ENCODE measurements at regions not wholly inside any gene's neighbourhood (a gene's known extent, or its start where the extent isn't known, plus 50 kb on each side); places are given as distances from the start of the nearest gene placed in this dataset.

DNA sequence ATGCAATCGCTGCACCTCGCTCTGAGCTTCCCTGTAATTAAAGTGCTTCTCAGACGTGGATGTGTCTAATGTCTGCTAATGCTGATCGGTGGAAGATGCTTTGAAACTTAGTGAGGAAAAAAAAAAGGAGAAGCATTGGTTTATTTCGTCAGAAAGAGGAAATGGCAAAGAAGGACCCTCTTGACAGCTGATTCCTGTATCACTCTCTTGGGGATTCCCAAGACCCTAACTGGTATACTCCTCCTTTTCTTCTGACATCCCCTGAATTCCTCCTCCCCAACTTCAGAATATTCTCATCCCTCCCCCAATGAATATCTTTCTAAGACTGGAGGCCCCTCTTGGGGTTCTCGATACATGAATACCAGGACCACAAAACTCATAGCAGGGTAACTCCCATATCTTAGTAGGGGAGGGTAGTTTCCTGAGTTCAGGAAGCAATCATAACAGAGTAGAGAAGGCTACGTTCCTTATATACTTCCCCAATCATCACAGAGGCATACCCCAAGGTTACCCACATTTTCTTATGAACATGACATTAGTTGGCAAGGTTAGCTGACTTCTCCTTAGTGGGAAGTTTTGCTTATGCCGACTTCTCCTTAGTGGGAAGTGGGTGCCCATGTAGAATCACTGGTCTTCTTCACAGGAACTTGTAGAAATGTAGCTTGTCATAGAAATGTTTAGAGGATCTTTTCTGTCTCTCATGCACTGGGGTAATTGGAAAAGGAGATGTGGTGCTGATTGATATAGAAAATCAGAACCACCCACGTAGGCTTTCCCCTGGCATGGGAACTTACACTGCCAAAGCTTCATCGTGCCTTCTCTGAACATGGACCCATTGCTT lies 63.8 kb upstream of the ATXN1 start:
- no peak for DNase-seq (ENCODE audit: extremely low spot score)
- ChIA-PET POLR2A (no interaction called here), CTCF (no interaction called here)
- TF ChIP-seq L3MBTL2 (conservative IDR thresholded peaks at IDR 0.05) (no peak), ELF4 (IDR thresholded peaks at IDR 0.05) (no peak), HDGF (IDR thresholded peaks at IDR 0.05; ENCODE audit: borderline replicate concordance) (no peak), NFRKB (IDR thresholded peaks at IDR 0.05) (no peak), ZNF384 (IDR thresholded peaks at IDR 0.05) (no peak), TARDBP (IDR thresholded peaks at IDR 0.05) (no peak), FOXA1 (IDR thresholded peaks at IDR 0.05) (no peak), LEF1 (IDR thresholded peaks at IDR 0.05; ENCODE audit: borderline replicate concordance) (no peak), FOXK2 (IDR thresholded peaks at IDR 0.05) (no peak), ARNT (IDR thresholded peaks at IDR 0.05) (no peak), SUZ12 (IDR thresholded peaks at IDR 0.05) (no peak), SP1 (IDR thresholded peaks at IDR 0.05) (no peak), BHLHE40 (IDR thresholded peaks at IDR 0.05; ENCODE audit: borderline replicate concordance) (no peak)
- TF ChIP-seq, protein P1, sequence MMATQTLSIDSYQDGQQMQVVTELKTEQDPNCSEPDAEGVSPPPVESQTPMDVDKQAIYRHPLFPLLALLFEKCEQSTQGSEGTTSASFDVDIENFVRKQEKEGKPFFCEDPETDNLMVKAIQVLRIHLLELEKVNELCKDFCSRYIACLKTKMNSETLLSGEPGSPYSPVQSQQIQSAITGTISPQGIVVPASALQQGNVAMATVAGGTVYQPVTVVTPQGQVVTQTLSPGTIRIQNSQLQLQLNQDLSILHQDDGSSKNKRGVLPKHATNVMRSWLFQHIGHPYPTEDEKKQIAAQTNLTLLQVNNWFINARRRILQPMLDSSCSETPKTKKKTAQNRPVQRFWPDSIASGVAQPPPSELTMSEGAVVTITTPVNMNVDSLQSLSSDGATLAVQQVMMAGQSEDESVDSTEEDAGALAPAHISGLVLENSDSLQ (IDR thresholded peaks at IDR 0.05) = no peak

DNA sequence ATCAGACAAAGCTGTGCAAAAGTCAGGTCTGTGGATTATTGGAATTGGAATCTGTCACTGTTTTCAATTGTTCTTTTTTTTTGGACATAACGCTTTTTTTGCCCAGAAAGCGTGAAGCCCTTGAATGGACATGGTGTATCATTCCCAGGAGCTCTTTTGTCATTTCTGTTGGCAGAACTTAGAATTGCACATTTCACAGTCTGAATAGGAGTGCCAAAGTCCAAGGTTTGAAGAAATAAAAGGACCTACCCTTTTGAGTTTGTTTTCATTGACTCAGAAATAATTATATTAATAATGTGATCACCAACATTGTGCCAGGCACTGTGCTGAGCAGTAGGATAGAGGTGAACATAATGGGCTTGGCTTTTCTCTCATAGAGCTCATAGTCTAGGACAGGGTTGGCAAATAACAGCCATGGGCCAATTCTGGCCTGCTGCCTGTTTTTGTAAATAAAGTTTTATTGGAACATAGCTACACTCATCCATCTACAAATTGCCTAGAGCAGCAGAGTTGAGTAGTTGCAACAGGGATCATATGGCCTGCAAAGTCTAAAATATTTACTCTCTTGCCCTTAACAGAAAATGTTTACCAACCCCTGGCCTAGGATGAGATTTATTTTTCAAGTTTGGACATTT lies 62.6 kb upstream of the ATXN1 start:
- DNase-seq (ENCODE audit: extremely low spot score) = no peak
- ChIA-PET CTCF (interaction anchor here (0.6 kb wide), 1 partner anchor 143 kb away, joined by 3 read pairs; no protein-coding TSS in a partner anchor), POLR2A (no interaction called here)
- TF ChIP-seq LEF1 (IDR thresholded peaks at IDR 0.05; ENCODE audit: borderline replicate concordance) (no peak), ZNF384 (IDR thresholded peaks at IDR 0.05) (no peak), FOXM1 (IDR thresholded peaks at IDR 0.05; ENCODE audit: borderline replicate concordance) (no peak), L3MBTL2 (conservative IDR thresholded peaks at IDR 0.05) (no peak), SUZ12 (IDR thresholded peaks at IDR 0.05) (no peak), HDGF (IDR thresholded peaks at IDR 0.05; ENCODE audit: borderline replicate concordance) (no peak), BHLHE40 (IDR thresholded peaks at IDR 0.05; ENCODE audit: borderline replicate concordance) (no peak), FOXK2 (IDR thresholded peaks at IDR 0.05) (no peak), TARDBP (IDR thresholded peaks at IDR 0.05) (no peak), NFRKB (IDR thresholded peaks at IDR 0.05) (no peak), ELF4 (IDR thresholded peaks at IDR 0.05) (no peak), SP1 (IDR thresholded peaks at IDR 0.05) (no peak), ARNT (IDR thresholded peaks at IDR 0.05) (no peak), FOXA1 (IDR thresholded peaks at IDR 0.05) (no peak), CTBP1 (IDR thresholded peaks at IDR 0.05; ENCODE audit: borderline replicate concordance) (no peak)
- TF ChIP-seq, protein P1 (IDR thresholded peaks at IDR 0.05) = no peak

DNA sequence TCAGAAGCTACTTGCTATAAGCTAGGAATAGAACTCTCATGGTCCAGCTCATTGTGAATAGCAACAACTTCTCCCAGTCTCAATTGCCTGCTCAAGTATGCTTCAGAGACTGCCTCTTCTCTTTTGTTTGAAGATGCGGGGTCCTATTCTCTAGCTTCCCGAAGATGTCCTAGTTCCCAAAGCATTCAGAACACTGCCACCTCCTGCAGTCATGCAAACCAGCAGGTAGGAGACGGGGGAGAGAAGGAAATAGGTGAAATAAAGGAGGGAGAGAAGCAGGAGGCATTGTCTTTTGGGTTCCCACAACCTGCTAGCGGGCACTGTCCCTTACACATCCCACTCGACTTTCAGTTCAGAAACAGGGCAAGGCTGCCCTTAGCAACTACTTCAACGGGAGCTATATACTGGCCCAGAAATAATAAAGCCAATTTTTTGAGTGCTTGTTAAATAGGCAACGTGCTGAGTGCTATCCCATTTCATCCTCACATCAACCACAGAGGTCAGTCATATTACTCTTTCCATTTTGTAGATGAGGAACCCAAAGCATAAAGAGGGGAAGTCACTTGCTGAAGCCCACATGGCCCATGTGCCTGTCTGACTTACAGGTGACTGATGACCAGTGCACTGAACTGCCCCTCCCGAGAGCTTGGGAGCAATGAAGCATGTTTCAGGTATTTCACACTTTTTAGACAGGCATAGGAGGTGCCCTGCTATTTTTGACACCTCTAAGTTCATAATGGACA lies 61.9 kb upstream of the ATXN1 start:
- CTCF ChIA-PET = interaction anchor here (0.6 kb wide), 1 partner anchor 143 kb away, joined by 3 read pairs; no protein-coding TSS in a partner anchor
- POLR2A ChIA-PET = interaction anchor here (1.0 kb wide), 1 partner anchor 10 kb away, joined by 3 read pairs; no protein-coding TSS in a partner anchor

DNA sequence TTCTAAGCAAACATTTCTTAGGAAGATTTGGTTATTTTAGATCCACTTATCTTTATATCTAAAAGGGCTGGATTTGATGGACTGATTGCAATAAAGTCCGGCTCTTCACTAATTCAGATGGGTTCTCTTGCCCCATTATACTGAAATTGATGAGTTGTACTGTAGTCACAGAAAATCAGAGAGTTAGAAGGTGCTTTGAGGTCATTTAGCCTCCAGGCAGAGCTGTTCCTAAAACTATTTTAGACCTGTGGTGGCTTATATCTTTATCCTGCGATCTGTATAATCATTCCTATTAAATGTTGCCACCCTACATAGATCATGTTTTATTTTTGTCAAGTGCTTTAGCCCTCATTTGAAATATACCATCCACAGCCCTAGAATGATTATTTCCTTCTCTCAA lies 61.3 kb upstream of the ATXN1 start:
- CTCF ChIA-PET = no interaction called here
- no peak for DNase-seq (ENCODE audit: extremely low spot score)
- POLR2A ChIA-PET = interaction anchor here (1.0 kb wide), 1 partner anchor 11 kb away, joined by 3 read pairs; no protein-coding TSS in a partner anchor
- no peak for TF ChIP-seq BHLHE40 (IDR thresholded peaks at IDR 0.05; ENCODE audit: borderline replicate concordance)
- TF ChIP-seq FOXK2 (IDR thresholded peaks at IDR 0.05) = no peak
- no peak for TF ChIP-seq SUZ12 (IDR thresholded peaks at IDR 0.05)
- no peak for TF ChIP-seq TARDBP (IDR thresholded peaks at IDR 0.05)
- TF ChIP-seq ZNF384 (IDR thresholded peaks at IDR 0.05) = no peak
- no peak for TF ChIP-seq FOXM1 (IDR thresholded peaks at IDR 0.05; ENCODE audit: borderline replicate concordance)
- TF ChIP-seq HDGF (IDR thresholded peaks at IDR 0.05; ENCODE audit: borderline replicate concordance) = no peak
- TF ChIP-seq NFRKB (IDR thresholded peaks at IDR 0.05) = no peak
- TF ChIP-seq SP1 (IDR thresholded peaks at IDR 0.05) = no peak
- TF ChIP-seq CTBP1 (IDR thresholded peaks at IDR 0.05; ENCODE audit: borderline replicate concordance) = no peak
- TF ChIP-seq, protein P1 (IDR thresholded peaks at IDR 0.05) = no peak

More for the DNA sequence above, 61.9 kb upstream of the ATXN1 start:
- TF ChIP-seq ELF4 (IDR thresholded peaks at IDR 0.05) (no peak), ZNF384 (IDR thresholded peaks at IDR 0.05) (no peak), ARNT (IDR thresholded peaks at IDR 0.05) (no peak), NFRKB (IDR thresholded peaks at IDR 0.05) (no peak), FOXM1 (IDR thresholded peaks at IDR 0.05; ENCODE audit: borderline replicate concordance) (no peak), FOXK2 (IDR thresholded peaks at IDR 0.05) (no peak), CTBP1 (IDR thresholded peaks at IDR 0.05; ENCODE audit: borderline replicate concordance) (no peak), BHLHE40 (IDR thresholded peaks at IDR 0.05; ENCODE audit: borderline replicate concordance) (no peak), SP1 (IDR thresholded peaks at IDR 0.05) (no peak), SUZ12 (IDR thresholded peaks at IDR 0.05) (no peak)
- TF ChIP-seq, protein P1 (IDR thresholded peaks at IDR 0.05) = no peak
- no peak for DNase-seq (ENCODE audit: extremely low spot score)

All from HEK293T (cell line).